ENCODE measurements at regions not wholly inside any gene's neighbourhood (a gene's known extent, or its start where the extent isn't known, plus 50 kb on each side); places are given as distances from the start of the nearest gene placed in this dataset.

GRCh38 chr3:59608356-59608755 is 558.5 kb upstream of the CFAP20DC start:
- ChIA-PET POLR2A (no interaction called here), CTCF (interaction anchor here (0.6 to 2.2 kb wide), 2 partner anchors 18 to 564 kb away, joined by 3 to 5 read pairs; no protein-coding TSS in a partner anchor), SMC1A (ENCODE audit: uncharacterized antibody, unreplicated experiment) (interaction anchor here (1.3 kb wide), 1 partner anchor 18 kb away, joined by 3 read pairs; no protein-coding TSS in a partner anchor), RAD21 (ENCODE audit: unreplicated experiment) (no interaction called here)
- Histone ChIP-seq H3K27me3 (replicated peaks in 1 of 2; ENCODE audit: control insufficient read depth in 2 of 2, insufficient read depth in 2 of 2, low read length in 1 of 2) (no peaks in the 10 kb centered on the region), H3K9me3 (replicated peaks; ENCODE audit: control insufficient read depth, insufficient read depth, low read length) (no peaks in the 10 kb centered on the region), H4K20me1 (ENCODE audit: control insufficient read depth, insufficient read depth) (no peaks in the 10 kb centered on the region), H3K36me3 (ENCODE audit: control insufficient read depth in 2 of 2, insufficient read depth in 2 of 2, low read length in 1 of 2) (no peaks in the 10 kb centered on the region), H3K79me2 (ENCODE audit: control insufficient read depth, insufficient read depth, low read length) (no peaks in the 10 kb centered on the region), H2AFZ (ENCODE audit: control insufficient read depth, low read depth, low read length) (no peak overlapping the region), H3K4me2 (ENCODE audit: control insufficient read depth, insufficient read depth) (no peak overlapping the region), H3K9ac (ENCODE audit: control insufficient read depth, insufficient read depth, low read length) (no peak overlapping the region), H3K4me3 (no peak overlapping the region), H3K27ac (ENCODE audit: control insufficient read depth, insufficient read depth) (no peak overlapping the region), H3K4me1 (ENCODE audit: control insufficient read depth, insufficient read depth, low read length) (no peaks in the 10 kb centered on the region)
- TF ChIP-seq HCFC1 (IDR thresholded peaks at IDR 0.05; ENCODE audit: low read length) (no peak), ZBTB4 (CRISPR knock-in tag; IDR thresholded peaks at IDR 0.05) (no peak), SUZ12 (IDR thresholded peaks at IDR 0.05; ENCODE audit: unreplicated experiment) (no peak), CHD2 (IDR thresholded peaks at IDR 0.05; ENCODE audit: borderline replicate concordance, low read depth, low read length) (no peak), NFIC (IDR thresholded peaks at IDR 0.05; ENCODE audit: low read depth, low read length) (no peak), SMC3 (IDR thresholded peaks at IDR 0.05; ENCODE audit: borderline replicate concordance, low read length) (no peak), CBX5 (IDR thresholded peaks at IDR 0.05; ENCODE audit: low read depth) (no peak), BMI1 (IDR thresholded peaks at IDR 0.05; ENCODE audit: borderline replicate concordance) (no peak), POLR2A (IDR thresholded peaks at IDR 0.05; ENCODE audit: low read depth, low read length) (no peak), SRF (IDR thresholded peaks at IDR 0.05; ENCODE audit: low read depth in 2 of 2, low read length in 2 of 2) (no peak), NKRF (conservative IDR thresholded peaks at IDR 0.05) (no peak), SREBF1 (IDR thresholded peaks at IDR 0.05; ENCODE audit: low read length) (no peak), CREM (IDR thresholded peaks at IDR 0.05; ENCODE audit: low read depth) (no peak), PAX8 (IDR thresholded peaks at IDR 0.05) (no peak), YBX1 (IDR thresholded peaks at IDR 0.05) (no peak)
- BruUV-seq (replicated peaks): no TSS peak
- FAIRE-seq: no peak
- 29% methylated on average over 6 of the region's 6 CpGs for WGBS (ENCODE audit: insufficient coverage, insufficient replicate concordance, low lambda C conversion rate, missing lambda C conversion rate)
- ATAC-seq: no peak
- intact Hi-C loops (cut with micrococcal nuclease; ENCODE audit: unreplicated experiment): no loop called here
- in situ Hi-C loops (cut with MboI): no loop called here
- DNase-seq (ENCODE audit: low read depth, low spot score): no peak
